ENCODE measurements at regions not wholly inside any gene's neighbourhood (a gene's known extent, or its start where the extent isn't known, plus 50 kb on each side); places are given as distances from the start of the nearest gene placed in this dataset.

DNA sequence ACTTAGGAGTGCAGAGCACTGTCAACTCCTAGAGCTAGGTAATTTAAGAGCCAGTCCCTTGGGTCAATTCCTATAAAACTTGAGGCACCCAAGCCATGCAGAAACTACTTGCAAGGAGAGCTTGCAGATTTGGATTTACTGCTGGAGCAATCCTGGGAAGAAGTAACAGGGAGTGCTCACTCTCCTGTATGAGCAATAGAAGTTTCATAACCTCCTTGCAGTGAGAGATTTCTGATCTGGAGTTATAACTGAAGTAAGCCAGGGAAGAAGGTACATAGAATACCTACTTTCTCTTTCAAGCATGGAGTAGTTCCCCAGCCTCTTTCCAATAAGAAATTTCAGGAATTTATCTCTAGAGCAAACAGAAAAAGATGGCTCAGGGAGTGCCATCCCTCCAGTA is 650.1 kb upstream of the USP15 start:
- no peak for DNase-seq (ENCODE audit: low spot score)

DNA sequence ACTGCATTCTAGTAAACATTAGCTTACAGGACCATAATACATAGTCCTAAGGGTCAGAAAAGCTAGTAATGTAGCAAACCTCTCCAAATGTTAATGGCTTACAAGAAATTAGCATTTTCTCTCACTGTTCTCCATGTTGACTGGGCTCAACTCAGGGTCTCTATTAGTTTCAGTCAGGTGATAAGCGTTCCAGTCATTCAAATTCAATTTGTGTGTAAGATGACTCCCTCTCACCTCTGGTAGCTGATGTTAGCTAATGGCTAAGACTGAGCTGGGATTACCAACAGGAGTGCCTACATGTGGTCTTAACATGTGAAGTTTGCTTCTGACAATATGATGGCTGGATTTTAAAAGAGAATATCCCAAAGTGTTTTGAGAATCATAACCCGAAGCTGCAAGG is 630.5 kb upstream of the USP15 start:
- DNase-seq (ENCODE audit: low spot score) = no peak

DNA sequence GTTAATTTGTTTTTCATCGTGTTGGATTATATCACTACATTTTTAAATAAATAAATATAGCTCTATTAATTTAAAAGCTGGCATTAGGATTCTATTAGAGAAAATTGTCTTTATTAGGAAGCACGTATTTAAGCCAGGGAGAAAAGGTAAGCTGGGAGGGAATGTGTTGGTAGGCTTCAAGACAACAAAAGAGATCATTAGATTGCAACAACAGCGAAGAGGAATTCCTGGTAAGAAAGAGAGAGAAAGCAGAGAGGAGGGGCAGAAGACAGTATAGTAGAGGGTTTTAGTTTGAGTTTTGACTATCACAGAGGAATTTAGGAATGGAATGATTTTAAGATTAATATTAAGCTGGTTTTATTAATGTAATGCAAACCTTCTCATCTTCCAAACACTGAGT is 613.6 kb upstream of the USP15 start:
- no peak for DNase-seq (ENCODE audit: low spot score)

- no peak for DNase-seq (ENCODE audit: low spot score)
Observed at GRCh38 chr12:61647566-61647965, 612.6 kb upstream of the USP15 start.

DNA sequence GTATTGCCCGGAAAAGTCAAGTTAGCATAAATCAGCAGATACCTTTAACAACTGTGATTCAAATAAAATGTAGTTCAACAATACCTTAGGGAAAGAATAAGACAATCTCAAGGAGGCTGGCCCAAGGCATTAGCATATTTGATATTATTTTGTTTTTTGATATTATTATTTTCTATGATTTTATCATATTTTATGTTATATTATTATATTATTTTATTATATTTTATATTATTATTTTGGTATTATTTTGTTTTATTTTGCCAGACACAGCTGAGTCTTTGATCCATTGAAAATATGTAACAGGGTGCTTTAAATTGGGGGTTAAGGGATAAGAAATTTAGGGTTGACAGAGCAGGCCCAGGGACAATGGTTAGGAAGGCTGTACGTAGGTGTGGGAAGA is 607.9 kb upstream of the USP15 start:
- DNase-seq (ENCODE audit: low spot score) = no peak

- no peak for DNase-seq (ENCODE audit: low spot score)
Observed at GRCh38 chr12:61654698-61655097, 605.5 kb upstream of the USP15 start.

DNA sequence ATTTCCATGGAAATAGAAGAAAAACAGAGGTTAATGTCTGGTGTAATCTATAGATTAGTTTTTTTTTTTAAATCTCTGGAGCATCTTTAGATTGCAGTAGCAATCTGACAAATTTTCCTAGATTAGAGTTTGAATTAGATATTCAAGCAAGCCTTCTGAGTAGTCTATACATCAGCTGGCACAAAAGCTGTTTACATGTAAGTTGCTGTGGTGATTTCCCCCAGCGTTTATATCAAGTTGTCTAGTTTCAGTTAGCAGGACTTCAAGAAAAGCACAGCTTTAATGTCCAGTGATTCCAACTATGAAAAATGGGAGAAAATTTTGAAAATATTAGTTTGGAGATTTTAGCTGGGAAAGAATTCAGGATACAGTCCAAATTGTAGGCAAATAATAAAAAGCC is 605.0 kb upstream of the USP15 start:
- DNase-seq (ENCODE audit: low spot score) = no peak

DNA sequence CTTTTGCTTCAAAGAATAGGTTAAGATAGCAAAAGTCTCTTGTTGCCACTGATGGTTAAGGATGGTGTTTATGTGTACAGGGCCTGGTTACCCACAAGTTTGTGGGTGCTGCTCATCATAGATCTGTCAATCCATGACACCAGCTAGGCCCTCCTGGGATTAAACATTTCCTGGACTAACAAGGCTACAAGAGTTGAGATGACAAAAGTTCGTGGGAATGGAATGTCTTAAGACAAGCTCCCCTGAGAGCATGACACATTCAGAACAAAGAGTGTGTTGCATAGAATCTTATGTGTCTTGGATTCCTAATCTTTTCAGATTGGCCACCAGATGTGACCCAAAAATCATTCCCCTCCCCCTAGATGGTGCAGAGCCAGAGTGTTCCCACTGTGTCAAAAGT is 592.5 kb upstream of the USP15 start:
- DNase-seq (ENCODE audit: low spot score) = no peak

DNA sequence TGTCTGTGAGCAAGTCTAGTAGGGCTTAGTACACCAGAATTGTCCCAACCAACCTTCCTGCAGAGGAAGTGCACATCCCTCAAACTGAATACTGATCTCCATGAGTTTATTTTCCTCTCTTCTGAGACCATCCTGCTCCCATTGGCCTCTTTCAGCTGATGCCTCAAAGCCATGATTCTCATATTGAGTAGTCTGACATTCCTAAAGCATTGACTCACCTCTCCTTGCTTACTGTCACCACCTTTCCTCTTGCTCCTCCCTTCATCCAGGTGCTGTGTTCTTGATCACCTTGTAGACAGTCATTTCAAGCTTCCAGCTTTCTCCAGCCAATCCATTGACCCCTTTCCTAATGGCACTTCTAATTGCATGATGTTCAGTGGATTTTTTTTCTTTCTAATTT is 583.7 kb upstream of the USP15 start:
- no peak for DNase-seq (ENCODE audit: low spot score)

- DNase-seq (ENCODE audit: low spot score) = peak; percentile 12
Observed at GRCh38 chr12:61687407-61687806, 572.8 kb upstream of the USP15 start.

DNA sequence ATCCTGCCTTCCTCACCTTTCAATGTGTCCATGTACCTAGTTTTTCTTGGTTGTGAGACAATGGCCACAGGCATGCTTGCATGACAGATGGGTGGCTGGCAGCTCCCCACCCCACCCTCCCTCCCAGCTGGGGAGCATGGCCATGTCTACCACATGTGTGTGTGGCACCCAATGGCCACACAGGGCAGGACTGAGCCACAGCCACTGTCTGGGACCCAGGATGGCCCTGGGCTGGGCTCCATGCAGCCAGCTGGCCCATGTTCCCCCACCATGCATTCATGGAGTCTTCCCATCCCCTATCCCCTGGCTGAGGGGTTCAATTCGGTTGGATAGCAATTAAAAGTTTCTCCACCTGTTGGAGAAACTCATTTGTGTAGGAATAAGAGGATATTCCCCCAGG is 566.0 kb upstream of the USP15 start:
- DNase-seq (ENCODE audit: low spot score) = no peak

- DNase-seq (ENCODE audit: low spot score) = no peak
Observed at GRCh38 chr12:61701471-61701870, 558.7 kb upstream of the USP15 start.

DNA sequence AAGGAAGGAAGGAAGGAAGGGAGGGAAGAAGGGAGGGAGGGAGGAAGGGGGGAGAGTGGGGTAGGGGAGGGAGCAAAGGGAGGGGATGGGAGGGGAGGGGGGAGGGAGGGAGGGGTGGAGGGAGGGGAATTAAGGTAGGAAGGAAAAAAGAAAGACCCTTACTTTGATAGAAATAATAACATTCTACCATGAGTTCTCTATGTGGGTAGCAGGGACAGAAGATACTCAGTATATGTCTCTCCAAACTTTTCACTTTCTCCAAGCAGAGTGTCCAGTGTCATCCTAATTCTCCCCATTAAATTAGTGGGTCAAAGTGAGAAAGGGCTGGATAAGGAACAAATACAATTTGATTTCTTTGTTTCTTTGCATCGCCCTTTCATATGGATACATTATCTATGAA is 553.4 kb upstream of the USP15 start:
- DNase-seq (ENCODE audit: low spot score) = no peak

GRCh38 chr12:61713121-61713520 is 547.1 kb upstream of the USP15 start:
- DNase-seq (ENCODE audit: low spot score) = no peak

DNA sequence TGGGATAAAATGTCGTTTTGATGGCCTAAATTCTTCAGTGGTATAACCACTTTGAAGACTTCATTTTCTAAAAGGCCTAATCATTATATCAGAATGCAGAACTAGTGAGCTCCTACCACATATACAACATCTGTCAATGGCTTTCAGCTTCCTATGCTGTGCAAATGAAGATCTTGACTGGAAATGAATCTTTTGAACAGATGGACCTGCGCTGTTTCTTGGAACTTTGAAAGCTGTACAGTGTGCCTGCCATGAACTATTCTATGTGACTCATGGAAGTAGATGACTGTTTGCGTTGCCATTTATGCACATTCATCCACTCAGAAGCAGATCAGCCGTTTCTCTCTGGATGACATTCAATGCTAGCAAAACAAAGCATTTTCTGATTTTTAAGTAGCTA is 542.2 kb upstream of the USP15 start:
- peak; percentile 16 for DNase-seq (ENCODE audit: low spot score)

DNA sequence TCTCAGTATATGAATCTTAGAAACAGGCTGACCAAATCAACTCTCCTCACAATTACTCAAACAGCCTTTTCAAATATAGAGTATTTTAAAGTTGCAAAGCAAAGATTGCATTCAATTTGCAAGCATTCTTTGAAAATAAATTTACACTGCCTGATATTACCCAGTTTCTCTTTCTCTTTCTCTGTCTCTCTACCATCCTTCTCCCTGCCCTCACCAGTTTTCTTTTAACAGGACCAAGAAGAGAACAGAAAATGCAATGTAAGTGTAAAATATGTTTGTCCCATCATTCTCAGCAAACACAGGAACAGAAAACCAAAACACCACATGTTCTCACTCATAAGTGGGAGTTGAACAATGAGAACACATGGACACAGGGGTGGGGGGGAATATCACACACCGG is 520.3 kb upstream of the USP15 start:
- DNase-seq (ENCODE audit: low spot score) = peak; percentile 5

- peak; percentile 11 for DNase-seq (ENCODE audit: low spot score)
Observed at GRCh38 chr12:61750604-61751003, 509.6 kb upstream of the USP15 start.

DNA sequence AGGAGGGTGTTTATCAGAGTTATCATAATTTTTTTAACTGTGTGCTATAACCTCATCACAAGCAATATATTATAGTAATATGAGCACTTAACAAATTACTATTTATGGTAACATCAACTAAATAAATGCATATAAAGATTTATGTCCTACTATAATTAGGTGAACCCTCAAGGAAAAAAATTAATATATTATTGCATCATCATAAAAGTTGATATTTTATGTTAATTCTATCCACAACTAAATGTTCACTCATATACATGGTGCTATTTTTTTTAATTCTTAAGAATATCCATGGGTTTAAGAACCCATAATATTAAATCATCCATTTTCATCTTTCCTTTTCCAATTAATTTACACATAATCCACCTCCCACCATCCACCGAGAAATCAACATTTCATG is 506.0 kb upstream of the USP15 start:
- no peak for DNase-seq (ENCODE audit: low spot score)

DNA sequence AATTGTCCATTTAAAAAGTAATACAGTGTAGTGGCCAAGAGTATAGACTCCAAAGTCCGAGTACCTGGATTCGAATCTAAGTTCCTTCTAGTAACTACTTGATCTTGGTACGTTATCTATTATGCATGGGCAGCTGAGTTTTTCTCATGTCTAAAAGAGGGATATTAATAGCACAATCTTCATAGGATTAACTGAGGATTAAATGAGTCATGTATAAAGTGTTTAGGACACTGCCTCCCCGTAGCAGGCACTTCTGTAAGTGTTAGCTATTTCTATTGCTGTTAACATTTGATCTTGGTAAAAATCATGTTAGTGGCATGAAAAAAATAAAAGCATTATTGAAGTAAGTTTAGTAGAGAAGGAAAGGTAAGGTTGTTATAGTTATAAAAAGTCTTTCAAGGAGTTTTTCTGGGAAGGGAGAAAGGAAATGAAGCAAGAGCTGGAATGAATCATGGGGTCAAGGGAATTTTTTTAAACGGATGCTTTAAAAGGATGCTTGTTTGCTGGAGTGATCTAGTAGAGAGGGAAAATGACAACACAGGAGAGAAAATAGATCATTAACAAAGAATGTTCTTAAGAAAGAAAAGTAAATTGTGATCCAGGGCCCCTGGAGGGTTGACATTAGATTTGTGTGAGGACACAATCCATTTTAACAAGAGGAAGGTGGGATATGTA is 502.2 kb upstream of the USP15 start:
- no peak for DNase-seq (ENCODE audit: low spot score)

GRCh38 chr12:61758661-61759060 is 501.5 kb upstream of the USP15 start:
- DNase-seq (ENCODE audit: low spot score) = no peak

DNA sequence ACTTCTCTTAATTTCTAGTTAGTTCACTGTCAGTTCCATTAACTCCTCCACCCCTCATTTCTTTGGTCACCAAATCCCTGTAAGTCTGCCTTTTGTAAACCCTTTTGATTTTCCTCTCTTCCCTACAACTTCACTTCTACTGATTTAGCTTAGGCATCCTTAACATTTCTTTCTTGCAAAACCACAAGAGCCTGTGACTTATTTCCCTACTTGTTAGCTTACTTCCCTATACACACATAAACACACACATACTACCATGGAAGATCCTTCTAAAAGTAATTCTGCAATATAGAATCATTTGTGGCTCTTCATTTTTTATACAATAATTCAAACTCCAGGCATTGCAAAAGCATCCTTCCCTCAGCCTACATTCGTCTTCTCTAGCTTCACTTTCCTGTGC is 494.3 kb upstream of the USP15 start:
- no peak for DNase-seq (ENCODE audit: low spot score)

- DNase-seq (ENCODE audit: low spot score) = no peak
Observed at GRCh38 chr12:61780435-61780834, 479.8 kb upstream of the USP15 start.

- no peak for DNase-seq (ENCODE audit: low spot score)
Observed at GRCh38 chr12:61781021-61781581, 479.1 kb upstream of the USP15 start.

DNA sequence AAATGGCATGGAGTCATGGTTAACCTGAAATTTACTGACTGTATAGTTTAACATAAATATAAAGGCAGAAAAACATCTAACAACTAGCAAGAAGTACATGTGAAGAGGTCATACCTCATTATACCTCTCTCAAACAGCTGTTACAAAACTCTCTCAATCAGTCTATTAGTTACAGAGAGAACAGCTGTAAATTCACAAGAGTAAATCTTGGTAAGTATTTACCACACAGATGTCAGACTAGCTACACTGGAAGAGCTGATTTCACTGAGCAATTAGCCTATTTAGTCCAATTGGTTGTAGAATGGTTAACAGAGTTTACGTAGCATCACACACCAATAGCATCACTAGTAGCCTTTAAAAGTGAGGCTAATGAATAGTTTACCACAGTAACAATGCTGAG is 463.4 kb upstream of the USP15 start:
- DNase-seq (ENCODE audit: low spot score) = no peak

Data from Ammon's horn (tissue), 1 donor.